ENCODE measurements at regions not wholly inside any gene's neighbourhood (a gene's known extent, or its start where the extent isn't known, plus 50 kb on each side); places are given as distances from the start of the nearest gene placed in this dataset.

GRCh38 chr4:60805500-60806313 is 394.4 kb upstream of the ADGRL3 start:
- no peaks in the 10 kb centered on the region for H3K4me1 ChIP-seq (replicated peaks in 1 of 2)
- no peaks in the 10 kb centered on the region for H3K36me3 ChIP-seq (replicated peaks in 1 of 2)
- 39 to 40% (median 40%) methylated on average over 6 of the region's 6 CpGs for WGBS, 4 donors
- H3K27me3 ChIP-seq, result no peaks in the 10 kb centered on the region
- no peak overlapping the region for H3K4me3 ChIP-seq
- H3K9me3 ChIP-seq (replicated peaks in 1 of 3), result peaks cover 0 to 5% (median 0%) of the 10 kb centered on the region in 3 donors
- TF ChIP-seq POLR2A (IDR thresholded peaks at IDR 0.05) (no peak), CTCF (IDR thresholded peaks at IDR 0.05) (peak; percentile 33 to 58 (median 57))
- H3K27ac ChIP-seq, result no peak overlapping the region
- intact Hi-C loops (cut with DNase I), result no loop called here
- DNase-seq, result peak in 4 of 7 donors; percentile 19 to 34 (median 28)

GRCh38 chr4:60808726-60809485 is 391.2 kb upstream of the ADGRL3 start:
- H3K4me1 ChIP-seq (replicated peaks in 1 of 2), result no peaks in the 10 kb centered on the region
- intact Hi-C loops (cut with DNase I), result no loop called here
- TF ChIP-seq POLR2A (IDR thresholded peaks at IDR 0.05) (no peak), CTCF (IDR thresholded peaks at IDR 0.05) (no peak)
- DNase-seq, result no peak
- 72 to 100% (median 81%) methylated on average over 1 of the region's 1 CpG for WGBS, 4 donors
- H3K9me3 ChIP-seq (replicated peaks in 1 of 3), result no peaks in the 10 kb centered on the region
- no peak overlapping the region for H3K27ac ChIP-seq
- no peaks in the 10 kb centered on the region for H3K36me3 ChIP-seq (replicated peaks in 1 of 2)
- H3K4me3 ChIP-seq, result no peak overlapping the region
- H3K27me3 ChIP-seq, result no peaks in the 10 kb centered on the region

GRCh38 chr4:60809486-60809800 is 390.7 kb upstream of the ADGRL3 start:
- Histone ChIP-seq H3K4me3 (no peak overlapping the region), H3K4me1 (replicated peaks in 1 of 2) (no peaks in the 10 kb centered on the region), H3K36me3 (replicated peaks in 1 of 2) (no peaks in the 10 kb centered on the region), H3K27ac (no peak overlapping the region), H3K27me3 (no peaks in the 10 kb centered on the region), H3K9me3 (replicated peaks in 1 of 3) (no peaks in the 10 kb centered on the region)
- intact Hi-C loops (cut with DNase I), result no loop called here
- WGBS, 4 donors, result 76 to 87% (median 81%) methylated on average over 1 of the region's 1 CpG
- TF ChIP-seq POLR2A (IDR thresholded peaks at IDR 0.05), result no peak
- TF ChIP-seq CTCF (IDR thresholded peaks at IDR 0.05), result no peak
- no peak for DNase-seq

- H3K9me3 ChIP-seq (replicated peaks in 1 of 3), result no peaks in the 10 kb centered on the region
- no peaks in the 10 kb centered on the region for H3K27me3 ChIP-seq
- no peak for DNase-seq
- TF ChIP-seq POLR2A (IDR thresholded peaks at IDR 0.05), result no peak
- TF ChIP-seq CTCF (IDR thresholded peaks at IDR 0.05), result no peak
- H3K4me3 ChIP-seq, result no peak overlapping the region
- no peak overlapping the region for H3K27ac ChIP-seq
- intact Hi-C loops (cut with DNase I), result no loop called here
- no peaks in the 10 kb centered on the region for H3K36me3 ChIP-seq (replicated peaks in 1 of 2)
- WGBS, 4 donors, result 49 to 73% (median 64%) methylated on average over 1 of the region's 1 CpG
- no peaks in the 10 kb centered on the region for H3K4me1 ChIP-seq (replicated peaks in 1 of 2)
Observed at GRCh38 chr4:60812811-60813210, 387.3 kb upstream of the ADGRL3 start.
